ENCODE measurements at regions not wholly inside any gene's neighbourhood (a gene's known extent, or its start where the extent isn't known, plus 50 kb on each side); places are given as distances from the start of the nearest gene placed in this dataset.

GRCh38 chr2:239496700-239497099, 95.9 kb upstream of the HDAC4 start:
- DNase-seq (ENCODE audit: extremely low read depth, low read depth) = no peak
- TF ChIP-seq, protein P1, sequence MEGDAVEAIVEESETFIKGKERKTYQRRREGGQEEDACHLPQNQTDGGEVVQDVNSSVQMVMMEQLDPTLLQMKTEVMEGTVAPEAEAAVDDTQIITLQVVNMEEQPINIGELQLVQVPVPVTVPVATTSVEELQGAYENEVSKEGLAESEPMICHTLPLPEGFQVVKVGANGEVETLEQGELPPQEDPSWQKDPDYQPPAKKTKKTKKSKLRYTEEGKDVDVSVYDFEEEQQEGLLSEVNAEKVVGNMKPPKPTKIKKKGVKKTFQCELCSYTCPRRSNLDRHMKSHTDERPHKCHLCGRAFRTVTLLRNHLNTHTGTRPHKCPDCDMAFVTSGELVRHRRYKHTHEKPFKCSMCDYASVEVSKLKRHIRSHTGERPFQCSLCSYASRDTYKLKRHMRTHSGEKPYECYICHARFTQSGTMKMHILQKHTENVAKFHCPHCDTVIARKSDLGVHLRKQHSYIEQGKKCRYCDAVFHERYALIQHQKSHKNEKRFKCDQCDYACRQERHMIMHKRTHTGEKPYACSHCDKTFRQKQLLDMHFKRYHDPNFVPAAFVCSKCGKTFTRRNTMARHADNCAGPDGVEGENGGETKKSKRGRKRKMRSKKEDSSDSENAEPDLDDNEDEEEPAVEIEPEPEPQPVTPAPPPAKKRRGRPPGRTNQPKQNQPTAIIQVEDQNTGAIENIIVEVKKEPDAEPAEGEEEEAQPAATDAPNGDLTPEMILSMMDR (IDR thresholded peaks at IDR 0.05; ENCODE audit: low read depth, low read length) = no peak

- TF ChIP-seq, protein P1 (IDR thresholded peaks at IDR 0.05; ENCODE audit: low read depth, low read length) = no peak
- DNase-seq (ENCODE audit: extremely low read depth, low read depth) = no peak
These were observed 95.0 kb upstream of the HDAC4 start for GRCh38 chr2:239495791-239496233.

- TF ChIP-seq, protein P1 (IDR thresholded peaks at IDR 0.05; ENCODE audit: low read depth, low read length) = no peak
- DNase-seq (ENCODE audit: extremely low read depth, low read depth) = no peak
These were observed 94.4 kb upstream of the HDAC4 start for GRCh38 chr2:239495175-239495574.

DNA sequence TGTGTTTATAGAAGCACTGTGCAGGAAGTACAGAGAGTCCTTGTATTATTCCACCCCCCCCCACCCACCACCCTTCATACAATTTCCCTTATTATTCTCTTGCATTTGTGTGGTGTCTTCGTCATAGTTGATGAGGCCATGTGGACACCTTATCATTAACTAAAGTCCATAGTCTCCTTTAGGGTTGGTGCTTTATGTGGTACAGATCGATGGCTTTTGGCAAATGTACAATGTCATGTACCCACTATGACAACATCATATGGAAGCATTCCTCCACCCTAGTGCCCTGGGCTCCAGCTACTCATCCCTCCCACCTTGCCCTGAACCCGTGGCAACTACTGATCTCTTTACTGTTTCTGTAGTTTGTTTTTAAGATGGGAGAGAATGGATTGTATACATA, 93.8 kb upstream of the HDAC4 start:
- no peak for DNase-seq (ENCODE audit: extremely low read depth, low read depth)
- TF ChIP-seq, protein P1 (IDR thresholded peaks at IDR 0.05; ENCODE audit: low read depth, low read length) = no peak

- DNase-seq (ENCODE audit: extremely low read depth, low read depth) = no peak
- TF ChIP-seq, protein P1 (IDR thresholded peaks at IDR 0.05; ENCODE audit: low read depth, low read length) = no peak
These were observed 88.7 kb upstream of the HDAC4 start for GRCh38 chr2:239489481-239489880.

DNA sequence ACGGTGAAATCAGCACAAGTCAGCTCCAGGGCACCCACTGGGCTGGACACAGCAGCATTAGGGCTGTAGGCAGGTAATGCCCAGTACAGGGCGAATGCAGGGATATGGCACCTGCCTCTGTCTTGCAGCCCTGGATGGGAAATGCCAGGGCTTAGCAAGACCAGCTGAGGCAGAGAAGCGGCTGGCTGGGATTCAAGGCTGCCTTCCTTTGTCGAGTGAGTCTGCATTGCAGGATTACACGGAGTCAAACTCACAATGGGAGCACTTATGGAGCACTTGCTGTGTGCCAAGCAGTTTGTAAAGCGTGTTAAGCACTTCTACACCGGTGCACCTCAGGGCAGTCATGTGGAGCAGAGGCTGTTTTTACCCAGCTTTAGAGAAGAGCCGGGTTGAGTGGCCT, 87.3 kb upstream of the HDAC4 start:
- no peak for DNase-seq (ENCODE audit: extremely low read depth, low read depth)
- TF ChIP-seq, protein P1 (IDR thresholded peaks at IDR 0.05; ENCODE audit: low read depth, low read length) = no peak

- TF ChIP-seq, protein P1 (IDR thresholded peaks at IDR 0.05; ENCODE audit: low read depth, low read length) = no peak
- no peak for DNase-seq (ENCODE audit: extremely low read depth, low read depth)
These were observed 86.5 kb upstream of the HDAC4 start for GRCh38 chr2:239487272-239487671.
